ENCODE measurements at regions not wholly inside any gene's neighbourhood (a gene's known extent, or its start where the extent isn't known, plus 50 kb on each side); places are given as distances from the start of the nearest gene placed in this dataset.
"Not testable (repeated sequence)": the region's sequence is repeated elsewhere in the genome, so short reads cannot be mapped to it uniquely, and the experiment has no call there.

- no peak for DNase-seq (ENCODE audit: low spot score)
These were observed 269.0 kb downstream of the NSUN3 start for GRCh38 chr3:94331831-94332230.

GRCh38 chr3:94336046-94336753, 273.3 kb downstream of the NSUN3 start:
- DNase-seq (ENCODE audit: low spot score), result peak; percentile 46

DNA sequence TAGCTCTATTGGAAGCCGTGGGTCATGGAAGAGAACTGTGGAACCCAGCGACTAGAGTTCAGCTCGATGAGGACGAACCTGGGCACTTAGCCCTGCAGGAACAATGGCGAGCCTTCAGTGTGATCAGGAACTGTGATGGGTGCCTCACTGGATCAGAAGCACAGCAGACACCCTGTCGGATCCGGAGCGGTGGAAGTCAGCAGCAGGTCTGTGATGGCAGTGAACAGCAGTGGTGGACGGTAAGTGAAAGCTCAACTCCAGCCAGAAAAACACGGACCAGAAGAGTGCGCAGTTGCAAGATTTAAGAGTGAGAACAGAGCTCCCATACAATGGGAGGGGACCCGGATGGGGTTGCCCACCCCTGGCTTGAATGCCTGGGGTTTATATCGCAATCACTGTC, 282.2 kb downstream of the NSUN3 start:
- DNase-seq (ENCODE audit: low spot score), result no peak

DNA sequence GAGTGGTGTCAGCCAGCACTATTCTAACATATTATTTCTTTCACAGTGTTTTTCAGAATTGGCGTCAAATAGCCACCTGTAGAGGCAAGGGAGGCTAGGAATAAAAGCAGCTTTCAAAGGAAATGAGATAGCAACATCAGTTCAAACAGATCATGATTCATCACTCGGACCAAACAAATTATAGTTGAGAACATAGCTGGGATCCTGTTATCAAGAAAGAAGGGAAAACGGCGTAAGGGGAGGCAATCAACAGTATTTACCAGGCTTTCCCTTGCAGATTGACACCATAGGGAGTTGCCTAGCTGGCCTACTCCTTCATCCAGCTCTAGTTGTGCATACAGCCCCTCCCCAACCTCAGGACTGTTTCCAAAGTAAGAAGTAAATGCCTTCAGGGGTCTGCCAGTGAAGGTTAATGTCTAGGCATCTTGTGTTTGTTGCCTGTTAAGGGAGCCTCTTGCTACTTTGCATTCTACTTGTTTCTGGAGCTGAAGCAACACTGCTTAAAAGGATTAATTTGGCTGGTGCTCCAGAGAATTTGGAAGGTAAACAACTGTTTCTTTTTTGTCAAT, 286.5 kb downstream of the NSUN3 start:
- no peak for DNase-seq (ENCODE audit: low spot score)

- no peak for DNase-seq (ENCODE audit: low spot score)
These were observed 293.7 kb downstream of the NSUN3 start for GRCh38 chr3:94356581-94356980.

DNA sequence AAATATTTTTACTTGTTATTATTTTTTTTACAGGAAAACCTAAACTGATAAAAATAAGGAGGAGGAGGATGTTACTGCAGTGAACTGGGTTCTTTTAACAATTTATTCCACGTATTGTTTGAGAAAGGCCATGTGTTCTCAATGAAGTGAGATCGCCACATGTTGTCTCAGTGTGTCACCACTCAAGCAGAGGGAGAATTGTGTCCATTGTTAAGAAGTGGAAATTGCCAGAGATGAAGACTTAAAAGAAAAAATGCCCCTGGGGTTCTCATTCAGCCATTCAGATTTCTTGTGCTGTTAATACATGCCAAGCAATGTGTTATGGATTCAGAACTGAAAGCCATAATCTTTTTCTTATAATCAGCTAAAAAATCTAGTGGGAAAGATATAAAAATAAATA, 297.1 kb downstream of the NSUN3 start:
- DNase-seq (ENCODE audit: low spot score), result no peak

DNA sequence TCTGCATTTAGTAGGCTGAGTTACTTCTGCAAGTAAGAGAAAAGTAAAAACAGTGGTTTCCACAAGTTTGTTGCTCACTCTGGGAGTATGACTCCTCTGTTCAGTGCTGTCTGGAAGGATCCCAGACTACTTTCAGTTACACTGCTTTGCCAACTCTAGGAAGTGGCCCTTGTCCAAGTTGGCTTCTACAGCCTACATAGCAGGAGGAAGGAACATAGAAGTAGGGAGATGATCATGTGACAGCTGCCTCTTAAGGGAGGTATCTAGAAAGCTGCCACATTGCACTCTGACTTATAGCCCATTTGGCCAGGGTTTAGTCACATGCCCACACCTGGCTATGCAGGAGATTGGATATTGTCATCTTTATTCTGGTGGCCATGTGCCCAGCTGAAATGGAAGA, 298.1 kb downstream of the NSUN3 start:
- DNase-seq (ENCODE audit: low spot score), result peak; percentile 19

GRCh38 chr3:94362393-94362792, 299.5 kb downstream of the NSUN3 start:
- no peak for DNase-seq (ENCODE audit: low spot score)

GRCh38 chr3:94365006-94365405, 302.1 kb downstream of the NSUN3 start:
- DNase-seq (ENCODE audit: low spot score), result no peak

DNA sequence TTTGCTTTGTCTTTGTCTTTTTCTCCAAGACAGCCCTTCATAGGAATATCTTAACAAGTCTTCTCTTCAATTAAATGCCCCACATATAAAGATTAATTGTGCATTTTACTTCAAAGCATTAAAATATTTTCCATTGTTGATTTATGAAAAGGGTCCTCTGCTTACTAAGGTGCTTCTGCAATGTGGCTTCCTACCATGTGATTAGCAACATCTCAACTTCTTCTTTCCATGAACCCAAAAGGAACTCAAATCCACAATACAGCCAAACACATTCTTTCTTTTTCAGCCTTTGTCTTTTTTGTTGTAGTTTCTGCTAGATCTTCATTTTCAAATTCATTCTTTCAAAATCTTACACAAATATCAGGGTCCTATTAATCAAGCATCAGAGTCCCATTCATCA, 309.2 kb downstream of the NSUN3 start:
- no peak for DNase-seq (ENCODE audit: low spot score)

DNA sequence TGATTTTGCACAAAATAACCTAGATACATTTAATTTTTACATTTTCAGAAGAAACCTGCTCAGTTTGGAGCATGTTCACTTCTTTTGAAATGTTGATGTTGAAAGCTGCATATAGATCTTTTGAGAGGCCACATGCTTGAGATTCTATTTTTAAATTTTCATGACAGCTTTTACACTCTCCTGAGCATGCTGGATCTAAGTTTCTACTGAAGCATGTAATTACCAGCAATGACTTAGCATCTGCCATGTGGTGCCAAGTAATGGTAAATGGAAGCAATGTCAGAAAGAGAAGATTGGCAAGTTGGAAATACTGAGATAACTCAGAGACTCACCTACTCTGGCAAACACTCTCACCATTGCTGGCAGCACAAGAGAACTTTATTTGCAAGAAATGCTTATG, 310.6 kb downstream of the NSUN3 start:
- DNase-seq (ENCODE audit: low spot score), result no peak

GRCh38 chr3:94374439-94375161, 311.7 kb downstream of the NSUN3 start:
- no peak for DNase-seq (ENCODE audit: low spot score)

- DNase-seq (ENCODE audit: low spot score), result peak; percentile 47
These were observed 314.3 kb downstream of the NSUN3 start for GRCh38 chr3:94377123-94377696.

GRCh38 chr3:94377863-94378262, 315.0 kb downstream of the NSUN3 start:
- DNase-seq (ENCODE audit: low spot score), result not testable (repeated sequence)

GRCh38 chr3:94378322-94378721, 315.5 kb downstream of the NSUN3 start:
- no peak for DNase-seq (ENCODE audit: low spot score)

DNA sequence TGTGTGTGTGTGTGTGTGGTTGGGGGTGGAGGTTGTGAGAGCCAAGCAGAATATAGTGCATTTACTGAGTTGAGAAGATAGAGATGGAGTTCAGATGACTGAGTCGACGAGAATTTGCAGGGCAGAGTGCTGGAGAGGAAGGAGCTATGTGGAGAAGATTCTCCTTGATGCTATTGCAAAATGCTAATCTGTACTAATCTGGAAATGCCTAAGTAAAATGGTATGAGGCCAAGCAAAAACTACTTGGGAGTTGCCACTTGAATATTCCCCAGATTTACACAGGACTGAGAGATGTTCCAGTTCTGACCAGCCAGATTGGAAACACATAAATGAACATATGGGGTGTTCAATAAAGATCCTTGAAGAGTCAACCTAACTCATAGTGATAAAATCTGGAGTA, 316.4 kb downstream of the NSUN3 start:
- no peak for DNase-seq (ENCODE audit: low spot score)

DNA sequence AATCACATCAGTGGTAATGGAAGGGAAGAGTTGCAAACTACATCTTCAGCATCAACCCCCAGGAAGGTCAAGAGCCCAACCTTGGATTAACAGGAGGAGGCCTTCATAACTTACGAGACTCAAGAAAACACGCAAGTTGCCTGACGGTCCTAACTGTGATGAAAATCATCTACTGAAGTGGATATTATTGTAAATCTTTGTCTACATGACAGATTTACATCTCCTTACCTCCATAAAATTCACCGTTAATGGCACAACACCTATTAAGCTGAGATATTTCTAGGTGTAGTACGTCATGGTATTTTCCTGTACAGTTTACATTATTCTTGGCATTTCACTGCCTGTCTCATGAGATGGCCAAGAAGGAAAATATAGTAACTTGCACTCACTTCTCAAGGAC, 332.0 kb downstream of the NSUN3 start:
- no peak for DNase-seq (ENCODE audit: low spot score)

DNA sequence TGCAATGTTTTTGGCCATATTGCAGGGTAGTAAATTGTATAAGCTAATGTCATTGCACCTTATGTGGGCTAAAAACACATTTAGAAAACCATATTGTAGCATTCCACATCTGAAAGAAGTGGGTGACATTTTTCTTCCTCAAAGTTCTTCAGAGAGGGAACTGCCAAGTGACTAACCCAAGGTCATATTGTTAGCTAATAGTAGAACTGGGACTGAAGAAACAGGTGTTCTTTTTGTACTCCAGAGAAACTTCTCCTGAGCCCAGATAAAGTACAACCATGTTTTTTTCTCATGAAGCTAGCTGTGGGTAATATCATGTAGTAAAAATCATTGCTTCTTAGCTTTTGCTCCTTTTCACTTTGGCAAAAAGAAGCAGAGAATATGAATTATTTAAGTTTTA, 333.0 kb downstream of the NSUN3 start:
- no peak for DNase-seq (ENCODE audit: low spot score)

GRCh38 chr3:94398036-94398435, 335.2 kb downstream of the NSUN3 start:
- no peak for DNase-seq (ENCODE audit: low spot score)

DNA sequence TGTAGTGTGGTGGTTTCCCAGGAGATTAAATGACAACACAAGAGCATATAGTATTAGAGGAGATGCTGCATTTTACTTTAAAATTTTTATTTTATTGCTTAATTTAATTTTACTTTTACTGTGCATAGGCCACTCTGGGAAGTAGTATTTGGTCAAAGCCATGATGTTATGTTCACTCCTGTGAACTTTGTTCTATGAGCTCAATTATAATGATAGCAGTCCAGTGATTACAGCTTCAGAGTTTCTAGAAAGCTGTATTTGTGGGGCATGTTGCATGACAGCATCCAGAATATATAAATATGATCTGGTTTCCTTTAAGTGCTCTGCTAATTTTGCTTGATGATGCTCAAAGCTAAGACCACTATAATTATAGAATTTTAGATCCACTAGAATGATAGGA, 338.6 kb downstream of the NSUN3 start:
- DNase-seq (ENCODE audit: low spot score), result no peak

GRCh38 chr3:94402126-94402525, 339.3 kb downstream of the NSUN3 start:
- no peak for DNase-seq (ENCODE audit: low spot score)

- no peak for DNase-seq (ENCODE audit: low spot score)
These were observed 342.6 kb downstream of the NSUN3 start for GRCh38 chr3:94405258-94406035.

All from umbilical cord (tissue), 1 donor.